Hematopoietic multipotent progenitor cell treated with erythropoietin and hydrocortisone succinate and interleukin-3 and kit ligand, for 4 days (in vitro differentiated cells): ENCODE measurements at regions not wholly inside any gene's neighbourhood (a gene's known extent, or its start where the extent isn't known, plus 50 kb on each side); places are given as distances from the start of the nearest gene placed in this dataset.
"Not testable (repeated sequence)": the region's sequence is repeated elsewhere in the genome, so short reads cannot be mapped to it uniquely, and the experiment has no call there.

Experiments used
- DNase-seq: peaks from one replicate; pipeline ENCODE4 v3.0.0-alpha.2; 2015

GRCh38 chr6:3617681-3618311, 133.7 kb downstream of the PXDC1 start:
- no peak for DNase-seq

- DNase-seq = no peak
These were observed 134.3 kb downstream of the PXDC1 start for GRCh38 chr6:3617192-3617631.

GRCh38 chr6:3616565-3617176, 134.8 kb downstream of the PXDC1 start:
- DNase-seq = no peak

- no peak for DNase-seq
These were observed 135.8 kb downstream of the PXDC1 start for GRCh38 chr6:3615391-3616380.

GRCh38 chr6:3614918-3615317, 136.6 kb downstream of the PXDC1 start:
- no peak for DNase-seq

GRCh38 chr6:3613565-3613964, 137.9 kb downstream of the PXDC1 start:
- DNase-seq = not testable (repeated sequence)

- no peak for DNase-seq
These were observed 139.0 kb downstream of the PXDC1 start for GRCh38 chr6:3612341-3613041.

GRCh38 chr6:3610921-3611320, 140.6 kb downstream of the PXDC1 start:
- no peak for DNase-seq

- DNase-seq = no peak
These were observed 141.3 kb downstream of the PXDC1 start for GRCh38 chr6:3610206-3610605.

- DNase-seq = no peak
These were observed 142.1 kb downstream of the PXDC1 start for GRCh38 chr6:3609388-3609787.

- DNase-seq = no peak
These were observed 143.4 kb downstream of the PXDC1 start for GRCh38 chr6:3608159-3608558.

GRCh38 chr6:3607599-3607998, 143.9 kb downstream of the PXDC1 start:
- DNase-seq = no peak

- DNase-seq = no peak
These were observed 144.3 kb downstream of the PXDC1 start for GRCh38 chr6:3607171-3607570.

GRCh38 chr6:3603340-3604130, 146.7 kb upstream of the SLC22A23 start:
- DNase-seq = no peak

GRCh38 chr6:3601570-3601969, 144.7 kb upstream of the SLC22A23 start:
- no peak for DNase-seq

GRCh38 chr6:3597500-3598064, 140.7 kb upstream of the SLC22A23 start:
- no peak for DNase-seq

GRCh38 chr6:3596766-3597165, 139.9 kb upstream of the SLC22A23 start:
- DNase-seq = peak; percentile 41

GRCh38 chr6:3594201-3594600, 137.4 kb upstream of the SLC22A23 start:
- no peak for DNase-seq

- no peak for DNase-seq
These were observed 136.3 kb upstream of the SLC22A23 start for GRCh38 chr6:3593161-3593560.

GRCh38 chr6:3592371-3592941, 135.6 kb upstream of the SLC22A23 start:
- DNase-seq = peak; percentile 76

- no peak for DNase-seq
These were observed 135.1 kb upstream of the SLC22A23 start for GRCh38 chr6:3591970-3592369.
